CD4-positive, alpha-beta memory T cell (primary cell): ENCODE measurements at regions not wholly inside any gene's neighbourhood (a gene's known extent, or its start where the extent isn't known, plus 50 kb on each side); places are given as distances from the start of the nearest gene placed in this dataset.
A peak's percentile ranks its signal among the peaks of the same experiment; 100 is the strongest.

Source experiments
- CTCF ChIA-PET: fragments of 350-600 bp; sonication (Branson Sonifier 250); formaldehyde crosslinking; loops from one replicate; lab custom pipeline; 2021; ENCODE audit warnings: inconsistent platforms; ENCODE audit not compliant: partially characterized antibody; lab: Charles Lee
- POLR2A ChIA-PET: fragments of 350-600 bp; sonication (Branson Sonifier 250); formaldehyde crosslinking; loops from one replicate; lab custom pipeline; 2021; ENCODE audit not compliant: partially characterized antibody; lab: Charles Lee
- DNase-seq, 5 donors: peaks; one replicate each; pipeline versions ENCODE4 v3.0.0 to v3.0.0-alpha.2; 2020 to 2022; ENCODE audit warnings: mixed read lengths in 1 of 5
- H3K27ac ChIP-seq: one replicate; pipeline ENCODE4 v1.7.0; 2013; ENCODE audit warnings: low read depth, low read length
- H3K27me3 ChIP-seq: 2 replicates; pipeline ENCODE4 v1.7.0; 2013; ENCODE audit warnings: mild to moderate bottlenecking, low read length, moderate library complexity; ENCODE audit not compliant: insufficient read depth
- H3K36me3 ChIP-seq: 2 replicates; pipeline ENCODE4 v1.7.0; 2013; ENCODE audit warnings: mild to moderate bottlenecking, low read length, moderate library complexity; ENCODE audit not compliant: insufficient read depth
- H3K4me1 ChIP-seq: 2 replicates; pipeline ENCODE4 v1.7.0; 2013; ENCODE audit warnings: mild to moderate bottlenecking, low read length, moderate library complexity; ENCODE audit not compliant: insufficient read depth
- H3K4me3 ChIP-seq, 2 donors: one replicate each; pipeline ENCODE4 v1.7.0; 2013; ENCODE audit warnings: low read length in 2 of 2, mild to moderate bottlenecking in 1 of 2
- H3K9me3 ChIP-seq, 2 donors: one replicate each; pipeline ENCODE4 v1.7.0; 2013; ENCODE audit warnings: low read length in 2 of 2, control low read depth in 1 of 2; ENCODE audit not compliant: control insufficient read depth in 1 of 2
- H3K27ac Mint-ChIP-seq, 7 donors: one replicate each; pipeline ENCODE4 v1.8.0; 2020 to 2021; ENCODE audit warnings: mixed read lengths in 7 of 7, mild to moderate bottlenecking in 6 of 7, inconsistent platforms in 3 of 7, moderate library complexity in 3 of 7
- H3K27me3 Mint-ChIP-seq, 2 donors: one replicate each; pipeline ENCODE4 v1.8.0; 2020 to 2021; ENCODE audit warnings: mixed read lengths in 2 of 2
- H3K36me3 Mint-ChIP-seq, 2 donors: one replicate each; pipeline ENCODE4 v1.8.0; 2020 to 2021; ENCODE audit warnings: mixed read lengths in 2 of 2, inconsistent platforms in 1 of 2, mild to moderate bottlenecking in 1 of 2
- H3K4me1 Mint-ChIP-seq, 4 donors: one replicate each; pipeline ENCODE4 v1.8.0; 2020 to 2021; ENCODE audit warnings: mixed read lengths in 4 of 4, mild to moderate bottlenecking in 1 of 4
- H3K4me3 Mint-ChIP-seq, 8 donors: one replicate each; pipeline ENCODE4 v1.8.0; 2020 to 2021; ENCODE audit warnings: mixed read lengths in 8 of 8, mild to moderate bottlenecking in 7 of 8, moderate library complexity in 6 of 8, inconsistent platforms in 3 of 8
- H3K9me3 Mint-ChIP-seq, 8 donors: one replicate each; pipeline ENCODE4 v1.8.0; 2020 to 2021; ENCODE audit warnings: mixed read lengths in 8 of 8, mild to moderate bottlenecking in 5 of 8, inconsistent platforms in 3 of 8, moderate library complexity in 1 of 8
- intact Hi-C: fragments of 100-400 bp; cut with micrococcal nuclease; formaldehyde crosslinking; loops from one replicate; pipeline ENCODE4 v1.15.1; 2023

GRCh38 chr2:143903172-143903856, 616.6 kb downstream of the ZEB2 start:
- Histone ChIP-seq H3K27me3 (no peaks in the 10 kb centered on the region), H3K4me3 (no peak overlapping the region), H3K36me3 (no peaks in the 10 kb centered on the region), H3K4me1 (no peaks in the 10 kb centered on the region), H3K27ac (no peak overlapping the region), H3K9me3 (no peaks in the 10 kb centered on the region)
- H3K27ac Mint-ChIP-seq = no peak overlapping the region
- DNase-seq = no peak
- H3K4me1 Mint-ChIP-seq = peaks cover 0 to 7% (median 1%) of the 10 kb centered on the region in 4 donors
- CTCF ChIA-PET = no interaction called here
- intact Hi-C loops = no loop called here
- no peaks in the 10 kb centered on the region for H3K36me3 Mint-ChIP-seq
- no peak overlapping the region for H3K4me3 Mint-ChIP-seq
- peaks cover 0 to 2% (median 0%) of the 10 kb centered on the region in 8 donors for H3K9me3 Mint-ChIP-seq
- POLR2A ChIA-PET = no interaction called here
- H3K27me3 Mint-ChIP-seq = peaks cover 0 to 2% of the 10 kb centered on the region in 2 donors

GRCh38 chr2:143901185-143901842, 618.6 kb downstream of the ZEB2 start:
- H3K27ac Mint-ChIP-seq = no peak overlapping the region
- Histone ChIP-seq H3K36me3 (no peaks in the 10 kb centered on the region), H3K9me3 (no peaks in the 10 kb centered on the region), H3K27me3 (no peaks in the 10 kb centered on the region), H3K4me3 (no peak overlapping the region), H3K4me1 (no peaks in the 10 kb centered on the region), H3K27ac (no peak overlapping the region)
- ChIA-PET POLR2A (no interaction called here), CTCF (no interaction called here)
- intact Hi-C loops = no loop called here
- no peak for DNase-seq
- peaks cover 0 to 2% (median 0%) of the 10 kb centered on the region in 8 donors for H3K9me3 Mint-ChIP-seq
- peaks cover 0 to 2% of the 10 kb centered on the region in 2 donors for H3K27me3 Mint-ChIP-seq
- H3K36me3 Mint-ChIP-seq = no peaks in the 10 kb centered on the region
- H3K4me3 Mint-ChIP-seq = no peak overlapping the region
- H3K4me1 Mint-ChIP-seq = peaks cover 0 to 7% (median 1%) of the 10 kb centered on the region in 4 donors

- POLR2A ChIA-PET = no interaction called here
- no peaks in the 10 kb centered on the region for H3K27me3 ChIP-seq
- Mint-ChIP-seq H3K36me3 (no peaks in the 10 kb centered on the region), H3K27ac (no peak overlapping the region), H3K4me1 (peaks cover 0 to 7% (median 1%) of the 10 kb centered on the region in 4 donors), H3K27me3 (peaks cover under 1 to 2% of the 10 kb centered on the region in 2 donors), H3K9me3 (peaks cover 0 to 2% (median 0%) of the 10 kb centered on the region in 8 donors), H3K4me3 (peak overlapping the region in 1 of 8 donors; percentile 60)
- intact Hi-C loops = no loop called here
- CTCF ChIA-PET = no interaction called here
- H3K9me3 ChIP-seq = no peaks in the 10 kb centered on the region
- H3K27ac ChIP-seq = no peak overlapping the region
- H3K4me3 ChIP-seq = no peak overlapping the region
- no peaks in the 10 kb centered on the region for H3K36me3 ChIP-seq
- H3K4me1 ChIP-seq = no peaks in the 10 kb centered on the region
- DNase-seq = no peak
Measured at GRCh38 chr2:143899987-143900386, 619.9 kb downstream of the ZEB2 start.

- no peaks in the 10 kb centered on the region for H3K36me3 ChIP-seq
- H3K27ac Mint-ChIP-seq = no peak overlapping the region
- H3K9me3 Mint-ChIP-seq = peaks cover 0 to 2% (median 0%) of the 10 kb centered on the region in 8 donors
- no peak overlapping the region for H3K27ac ChIP-seq
- no peaks in the 10 kb centered on the region for H3K4me1 ChIP-seq
- H3K36me3 Mint-ChIP-seq = no peaks in the 10 kb centered on the region
- ChIA-PET POLR2A (no interaction called here), CTCF (no interaction called here)
- H3K9me3 ChIP-seq = no peaks in the 10 kb centered on the region
- no peak for DNase-seq
- H3K4me3 Mint-ChIP-seq = no peak overlapping the region
- no peaks in the 10 kb centered on the region for H3K4me1 Mint-ChIP-seq
- H3K27me3 Mint-ChIP-seq = peaks cover 3 to 9% of the 10 kb centered on the region in 2 donors
- no peak overlapping the region for H3K4me3 ChIP-seq
- no peaks in the 10 kb centered on the region for H3K27me3 ChIP-seq
- intact Hi-C loops = no loop called here
Measured at GRCh38 chr2:143893371-143893770, 626.5 kb downstream of the ZEB2 start.

- no peak for DNase-seq
- H3K9me3 ChIP-seq = no peaks in the 10 kb centered on the region
- no peaks in the 10 kb centered on the region for H3K4me1 ChIP-seq
- intact Hi-C loops = no loop called here
- Mint-ChIP-seq H3K36me3 (no peaks in the 10 kb centered on the region), H3K4me1 (no peaks in the 10 kb centered on the region), H3K9me3 (peaks cover 0 to 2% (median 0%) of the 10 kb centered on the region in 8 donors), H3K27me3 (peaks cover 6 to 9% of the 10 kb centered on the region in 2 donors), H3K4me3 (no peak overlapping the region), H3K27ac (no peak overlapping the region)
- ChIA-PET CTCF (no interaction called here), POLR2A (no interaction called here)
- H3K4me3 ChIP-seq = no peak overlapping the region
- H3K27ac ChIP-seq = no peak overlapping the region
- no peaks in the 10 kb centered on the region for H3K36me3 ChIP-seq
- H3K27me3 ChIP-seq = no peaks in the 10 kb centered on the region
Measured at GRCh38 chr2:143891879-143892308, 628.0 kb downstream of the ZEB2 start.

- no peaks in the 10 kb centered on the region for H3K36me3 Mint-ChIP-seq
- DNase-seq = no peak
- no peak overlapping the region for H3K27ac Mint-ChIP-seq
- POLR2A ChIA-PET = no interaction called here
- intact Hi-C loops = no loop called here
- H3K27me3 Mint-ChIP-seq = peaks cover 6 to 9% of the 10 kb centered on the region in 2 donors
- H3K27ac ChIP-seq = no peak overlapping the region
- no peaks in the 10 kb centered on the region for H3K9me3 ChIP-seq
- H3K4me3 Mint-ChIP-seq = no peak overlapping the region
- no peaks in the 10 kb centered on the region for H3K4me1 ChIP-seq
- H3K9me3 Mint-ChIP-seq = peaks cover 0 to 2% (median 0%) of the 10 kb centered on the region in 8 donors
- no peaks in the 10 kb centered on the region for H3K4me1 Mint-ChIP-seq
- no peaks in the 10 kb centered on the region for H3K27me3 ChIP-seq
- H3K36me3 ChIP-seq = no peaks in the 10 kb centered on the region
- no peak overlapping the region for H3K4me3 ChIP-seq
- CTCF ChIA-PET = no interaction called here
Measured at GRCh38 chr2:143890798-143891197, 629.1 kb downstream of the ZEB2 start.

- H3K27ac ChIP-seq = no peak overlapping the region
- H3K27ac Mint-ChIP-seq = no peak overlapping the region
- intact Hi-C loops = no loop called here
- no peak overlapping the region for H3K4me3 ChIP-seq
- no peaks in the 10 kb centered on the region for H3K36me3 ChIP-seq
- no peak overlapping the region for H3K4me3 Mint-ChIP-seq
- no peaks in the 10 kb centered on the region for H3K9me3 ChIP-seq
- ChIA-PET POLR2A (no interaction called here), CTCF (no interaction called here)
- no peak for DNase-seq
- H3K27me3 Mint-ChIP-seq = peaks cover 4 to 9% of the 10 kb centered on the region in 2 donors
- no peaks in the 10 kb centered on the region for H3K36me3 Mint-ChIP-seq
- H3K4me1 ChIP-seq = no peaks in the 10 kb centered on the region
- H3K27me3 ChIP-seq = no peaks in the 10 kb centered on the region
- no peaks in the 10 kb centered on the region for H3K4me1 Mint-ChIP-seq
- H3K9me3 Mint-ChIP-seq = peaks cover 0 to 2% (median 0%) of the 10 kb centered on the region in 8 donors
Measured at GRCh38 chr2:143889216-143889615, 630.7 kb downstream of the ZEB2 start.
